Small intestine (tissue), 7 donors: ENCODE measurements at regions not wholly inside any gene's neighbourhood (a gene's known extent, or its start where the extent isn't known, plus 50 kb on each side); places are given as distances from the start of the nearest gene placed in this dataset.
"Not testable (repeated sequence)": the region's sequence is repeated elsewhere in the genome, so short reads cannot be mapped to it uniquely, and the experiment has no call there.

Experiments used
- DNase-seq, 2 donors: peaks; one replicate each; pipeline versions ENCODE4 v3.0.0 to v3.0.0-alpha.2; 2013
- FAIRE-seq: peaks from 2 replicates; lab custom pipeline; 2012; peaks lifted over from hg19 to GRCh38; lab: Jason Lieb, UNC
- H3K27ac ChIP-seq, 3 donors: one replicate each; pipeline ENCODE4 v1.5.1; 2013; ENCODE audit warnings: low read length in 2 of 3, mild to moderate bottlenecking in 2 of 3, control low read depth in 1 of 3, inconsistent platforms in 1 of 3, low read depth in 1 of 3, moderate library complexity in 1 of 3
- H3K27me3 ChIP-seq, 3 donors: one replicate each; pipeline ENCODE4 v1.6.1; 2013; ENCODE audit warnings: low read length in 3 of 3, inconsistent platforms in 1 of 3; ENCODE audit not compliant: control insufficient read depth in 3 of 3, insufficient read depth in 3 of 3
- H3K36me3 ChIP-seq, 3 donors: one replicate each; pipeline ENCODE4 v1.6.1; 2013; ENCODE audit warnings: low read length in 3 of 3, inconsistent platforms in 1 of 3, low read depth in 1 of 3, mild to moderate bottlenecking in 1 of 3, moderate library complexity in 1 of 3; ENCODE audit not compliant: control insufficient read depth in 3 of 3, insufficient read depth in 2 of 3
- H3K4me1 ChIP-seq, 3 donors: one replicate each; pipeline ENCODE4 v1.6.1; 2013; ENCODE audit warnings: low read length in 2 of 3, inconsistent platforms in 1 of 3, low read depth in 1 of 3, mild to moderate bottlenecking in 1 of 3, moderate library complexity in 1 of 3; ENCODE audit not compliant: control insufficient read depth in 3 of 3, insufficient read depth in 2 of 3
- H3K4me3 ChIP-seq, 3 donors: one replicate each; pipeline ENCODE4 v1.5.1; 2013; ENCODE audit warnings: low read length in 3 of 3, control low read depth in 1 of 3, inconsistent platforms in 1 of 3, low read depth in 1 of 3, mild to moderate bottlenecking in 1 of 3, moderate library complexity in 1 of 3
- H3K9me3 ChIP-seq, 2 donors: one replicate each; pipeline ENCODE4 v1.6.1; 2013; ENCODE audit warnings: low read depth in 1 of 2, low read length in 1 of 2; ENCODE audit not compliant: control insufficient read depth in 2 of 2, insufficient read depth in 1 of 2
- WGBS, 3 donors: extraction: QIAGEN DNeasy Blood & Tissue Kit; methylation state at CpG; one replicate each; pipeline ENCODE4 v1.1.7; 2013; 5-methylcytosine and 5-hydroxymethylcytosine counted together
- donor health status: healthy with polysubstance abuse.
- donor health status: control.
- donor health status: control.
- donor health status: Bipolar disorder and iron deficiency.
- donor health status: healthy.

DNA sequence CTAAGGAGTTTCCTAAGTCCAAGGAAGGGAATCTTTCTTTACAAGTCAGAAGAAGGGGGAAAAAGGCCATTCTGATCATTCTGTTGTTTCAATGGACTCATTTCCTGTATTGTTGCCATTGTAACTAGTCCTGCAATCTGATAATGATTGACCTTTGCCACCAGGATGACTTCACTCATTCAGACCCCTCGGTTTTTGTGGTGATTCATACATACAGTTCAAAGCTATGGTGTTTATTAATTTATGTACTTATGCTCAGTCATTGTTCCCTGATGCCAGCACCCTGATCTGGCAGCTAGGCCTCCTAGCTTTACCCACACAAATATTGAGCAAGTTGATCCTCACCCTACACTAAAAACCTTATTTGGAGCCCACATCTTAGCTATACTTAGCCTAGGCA, 57.6 kb upstream of the ZNF519 start:
- no peak overlapping the region for H3K27ac ChIP-seq
- H3K9me3 ChIP-seq: no peaks in the 10 kb centered on the region
- H3K4me3 ChIP-seq: no peak overlapping the region
- no peak for FAIRE-seq
- no peaks in the 10 kb centered on the region for H3K4me1 ChIP-seq
- no peaks in the 10 kb centered on the region for H3K36me3 ChIP-seq
- DNase-seq: peak; percentile 21 to 31
- no peaks in the 10 kb centered on the region for H3K27me3 ChIP-seq
- 0 to 15% (median 4%) methylated on average over 1 of the region's 1 CpG for WGBS, 3 donors

DNA sequence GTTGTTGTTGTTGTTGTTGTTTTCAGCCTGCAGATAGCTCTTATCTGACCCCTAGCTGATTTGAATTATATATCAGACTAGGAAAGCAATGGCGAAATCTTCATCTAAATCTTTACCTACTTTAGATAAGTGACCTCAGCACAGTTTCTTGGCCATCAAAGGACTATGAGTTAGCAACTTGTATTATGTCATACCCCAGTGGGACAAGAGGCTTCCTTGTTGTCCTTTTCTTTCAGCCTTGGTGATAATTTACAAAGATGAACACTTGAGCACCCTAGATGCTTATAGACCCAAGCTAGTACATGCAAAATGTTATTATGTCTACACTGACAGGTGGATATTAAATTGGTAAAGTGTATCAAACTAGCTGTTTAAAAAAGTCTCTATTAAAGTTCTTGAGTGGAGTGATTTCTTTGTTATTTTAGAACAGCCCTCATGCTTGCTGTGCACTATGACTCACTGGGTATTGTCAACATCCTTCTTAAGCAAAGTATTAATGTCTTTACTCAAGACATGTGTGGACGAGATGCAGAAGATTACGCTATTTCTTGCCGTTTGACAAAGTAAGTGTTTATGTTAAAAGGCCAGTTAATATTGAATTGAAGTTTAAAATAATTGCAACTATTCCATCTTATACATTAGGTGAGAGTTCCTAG, 56.6 kb upstream of the ZNF519 start:
- H3K27me3 ChIP-seq, H3K9me3 ChIP-seq, H3K4me1 ChIP-seq, FAIRE-seq, H3K4me3 ChIP-seq, H3K36me3 ChIP-seq, DNase-seq, H3K27ac ChIP-seq: not testable (repeated sequence)
- 66 to 94% (median 90%) methylated on average over 4 of the region's 4 CpGs for WGBS, 3 donors
